Cardiac muscle cell (in vitro differentiated cells and primary cell): ENCODE measurements at regions not wholly inside any gene's neighbourhood (a gene's known extent, or its start where the extent isn't known, plus 50 kb on each side); places are given as distances from the start of the nearest gene placed in this dataset.
"Not testable (repeated sequence)": the region's sequence is repeated elsewhere in the genome, so short reads cannot be mapped to it uniquely, and the experiment has no call there.

ENCODE experiments used
- DNase-seq, 2 donors: peaks; one replicate each; pipeline versions ENCODE4 v3.0.0 to v3.0.0-alpha.2; 2010 to 2017; ENCODE audit warnings: low read depth in 1 of 2, low spot score in 1 of 2
- H3K27ac ChIP-seq: fragments of 200-600 bp; sonication (generic); 2 replicates; pipeline ENCODE4 v1.5.1; 2016
- H3K27me3 ChIP-seq: fragments of 200-600 bp; sonication (generic); 2 replicates; pipeline ENCODE4 v1.6.0; 2016; ENCODE audit warnings: control low read depth
- H3K36me3 ChIP-seq: fragments of 200-600 bp; sonication (generic); 2 replicates; pipeline ENCODE4 v1.5.1; 2016; ENCODE audit warnings: control low read depth
- H3K4me1 ChIP-seq: fragments of 200-600 bp; sonication (generic); 2 replicates; pipeline ENCODE4 v1.8.1; 2017; ENCODE audit warnings: low read depth, mild to moderate bottlenecking, mixed run types
- H3K4me3 ChIP-seq: fragments of 200-600 bp; sonication (generic); 2 replicates; pipeline ENCODE4 v1.5.1; 2016; ENCODE audit warnings: mild to moderate bottlenecking
- H3K9me3 ChIP-seq: fragments of 200-600 bp; sonication (generic); 2 replicates; pipeline ENCODE4 v1.5.1; 2017; ENCODE audit warnings: low read depth, mild to moderate bottlenecking, control low read depth
- TF ChIP-seq, protein P1 (sequence below): IDR thresholded peaks from 2 replicates; pipeline ENCODE4 v1.5.1; 2012; ENCODE audit warnings: low read depth, mild to moderate bottlenecking, low read length

DNA sequence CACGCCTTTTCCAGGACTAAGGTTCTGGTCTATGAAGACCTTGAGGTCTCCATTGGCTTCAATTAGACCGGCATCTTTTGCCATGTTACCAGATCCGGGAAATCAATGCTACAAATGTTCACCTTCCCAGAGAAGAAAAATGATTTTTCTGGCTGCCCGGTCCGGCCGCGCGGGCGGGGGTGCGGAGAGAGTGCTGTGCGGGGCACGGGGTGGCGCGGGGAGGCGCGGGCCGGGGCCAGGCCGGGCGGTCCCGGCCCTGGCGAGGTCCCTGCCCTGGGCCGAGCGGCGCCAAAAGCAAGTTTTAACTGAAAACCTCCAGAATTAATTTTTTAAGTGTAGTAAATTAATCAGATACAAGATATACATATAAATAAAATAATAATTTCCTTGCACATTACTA lies 128.2 kb downstream of the MINAR1 start:
- DNase-seq = no peak
- Histone ChIP-seq H3K27me3 (no peaks in the 10 kb centered on the region), H3K4me3 (no peak overlapping the region), H3K27ac (no peak overlapping the region), H3K4me1 (no peaks in the 10 kb centered on the region), H3K36me3 (no peaks in the 10 kb centered on the region), H3K9me3 (no peaks in the 10 kb centered on the region)
- TF ChIP-seq, protein P1, sequence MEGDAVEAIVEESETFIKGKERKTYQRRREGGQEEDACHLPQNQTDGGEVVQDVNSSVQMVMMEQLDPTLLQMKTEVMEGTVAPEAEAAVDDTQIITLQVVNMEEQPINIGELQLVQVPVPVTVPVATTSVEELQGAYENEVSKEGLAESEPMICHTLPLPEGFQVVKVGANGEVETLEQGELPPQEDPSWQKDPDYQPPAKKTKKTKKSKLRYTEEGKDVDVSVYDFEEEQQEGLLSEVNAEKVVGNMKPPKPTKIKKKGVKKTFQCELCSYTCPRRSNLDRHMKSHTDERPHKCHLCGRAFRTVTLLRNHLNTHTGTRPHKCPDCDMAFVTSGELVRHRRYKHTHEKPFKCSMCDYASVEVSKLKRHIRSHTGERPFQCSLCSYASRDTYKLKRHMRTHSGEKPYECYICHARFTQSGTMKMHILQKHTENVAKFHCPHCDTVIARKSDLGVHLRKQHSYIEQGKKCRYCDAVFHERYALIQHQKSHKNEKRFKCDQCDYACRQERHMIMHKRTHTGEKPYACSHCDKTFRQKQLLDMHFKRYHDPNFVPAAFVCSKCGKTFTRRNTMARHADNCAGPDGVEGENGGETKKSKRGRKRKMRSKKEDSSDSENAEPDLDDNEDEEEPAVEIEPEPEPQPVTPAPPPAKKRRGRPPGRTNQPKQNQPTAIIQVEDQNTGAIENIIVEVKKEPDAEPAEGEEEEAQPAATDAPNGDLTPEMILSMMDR = no peak

DNA sequence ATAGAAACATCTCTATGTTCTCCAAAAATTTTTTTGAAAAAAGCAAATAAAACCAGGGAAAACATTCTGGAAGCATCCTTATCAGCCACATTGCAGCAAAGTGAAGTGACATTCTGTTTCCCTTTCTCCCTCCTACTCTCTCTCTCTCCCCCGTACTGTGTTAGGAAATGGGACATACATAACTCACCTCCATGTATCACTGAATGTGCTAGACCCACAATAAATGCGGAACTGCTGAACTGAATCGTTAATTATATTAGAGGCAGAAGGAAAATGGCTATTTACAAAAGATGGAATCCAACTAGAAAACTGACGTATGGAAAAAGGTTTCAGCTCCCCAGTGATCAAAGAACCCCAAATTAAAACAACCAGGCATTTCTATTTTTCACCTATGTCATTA lies 129.8 kb downstream of the MINAR1 start:
- H3K27ac ChIP-seq = no peak overlapping the region
- no peaks in the 10 kb centered on the region for H3K36me3 ChIP-seq
- no peaks in the 10 kb centered on the region for H3K4me1 ChIP-seq
- no peaks in the 10 kb centered on the region for H3K9me3 ChIP-seq
- TF ChIP-seq, protein P1 = no peak
- no peak for DNase-seq
- H3K4me3 ChIP-seq = no peak overlapping the region
- no peaks in the 10 kb centered on the region for H3K27me3 ChIP-seq

DNA sequence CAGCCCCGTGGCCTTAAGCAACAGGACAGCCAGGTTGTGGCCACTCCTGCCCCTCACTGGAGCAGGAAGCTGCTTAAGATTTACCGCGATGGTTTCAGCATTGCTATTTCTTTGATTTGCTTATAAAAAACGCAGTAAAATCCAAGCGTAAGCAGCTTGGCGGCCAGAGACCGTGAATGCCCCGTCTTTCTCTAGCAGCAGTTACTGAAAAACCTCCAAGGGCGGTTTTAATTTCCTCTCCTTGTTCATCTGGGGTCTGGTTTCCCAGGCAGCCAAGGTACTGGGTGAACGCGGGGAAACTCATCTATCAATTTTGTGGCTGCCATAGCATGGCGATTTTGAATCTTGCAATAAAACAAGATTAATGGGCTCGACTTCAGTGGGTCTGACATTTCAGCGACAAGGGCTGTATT lies 130.3 kb downstream of the MINAR1 start:
- Histone ChIP-seq H3K27ac (no peak overlapping the region), H3K36me3 (no peaks in the 10 kb centered on the region), H3K4me1 (no peaks in the 10 kb centered on the region), H3K9me3 (no peaks in the 10 kb centered on the region), H3K27me3 (no peaks in the 10 kb centered on the region), H3K4me3 (no peak overlapping the region)
- TF ChIP-seq, protein P1 = no peak
- DNase-seq = no peak

DNA sequence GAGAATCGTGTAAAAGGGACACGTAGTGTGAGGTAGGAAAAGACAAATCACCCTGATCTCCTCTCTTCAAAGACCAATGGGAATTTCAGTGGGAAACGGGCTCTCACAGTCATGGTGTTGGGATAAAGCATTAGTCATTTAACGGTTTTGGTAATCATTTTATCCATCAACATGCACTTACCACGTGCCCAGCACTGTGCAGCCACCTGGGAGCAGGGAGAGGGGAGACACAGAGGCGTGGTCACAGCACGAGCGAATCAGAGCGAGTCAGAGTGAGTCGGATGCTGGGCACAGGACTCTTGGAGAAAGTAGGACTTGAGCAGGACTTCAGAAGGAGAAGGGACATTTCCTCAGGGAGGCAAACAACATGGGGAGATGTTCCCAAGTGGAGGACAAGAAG lies 130.8 kb downstream of the MINAR1 start:
- DNase-seq = no peak
- H3K9me3 ChIP-seq = no peaks in the 10 kb centered on the region
- H3K27me3 ChIP-seq = no peaks in the 10 kb centered on the region
- no peak overlapping the region for H3K4me3 ChIP-seq
- no peak overlapping the region for H3K27ac ChIP-seq
- no peaks in the 10 kb centered on the region for H3K36me3 ChIP-seq
- TF ChIP-seq, protein P1 = no peak
- no peaks in the 10 kb centered on the region for H3K4me1 ChIP-seq

DNA sequence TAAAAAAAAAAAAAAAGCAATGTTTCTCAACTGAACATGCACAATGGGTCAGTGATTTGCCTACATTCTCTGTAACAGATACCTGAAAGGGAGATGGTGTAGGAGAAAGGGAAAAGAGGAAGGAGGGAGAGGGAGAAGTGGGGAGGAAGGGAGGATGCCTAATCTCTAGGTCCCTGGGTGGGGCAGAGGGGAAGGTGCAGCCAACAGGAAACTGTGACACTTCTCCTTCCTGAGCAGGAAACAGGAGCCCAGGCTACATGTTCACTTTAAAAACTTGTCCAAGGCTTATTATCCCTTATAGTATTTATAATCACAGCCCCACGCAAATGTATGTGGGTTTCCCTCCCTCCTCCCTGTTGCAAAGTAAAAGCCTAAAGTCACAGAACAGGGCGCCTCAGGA lies 137.9 kb downstream of the MINAR1 start:
- DNase-seq = no peak
- no peaks in the 10 kb centered on the region for H3K27me3 ChIP-seq
- H3K4me3 ChIP-seq = no peak overlapping the region
- TF ChIP-seq, protein P1 = no peak
- H3K9me3 ChIP-seq = no peaks in the 10 kb centered on the region
- no peaks in the 10 kb centered on the region for H3K4me1 ChIP-seq
- H3K27ac ChIP-seq = no peak overlapping the region
- H3K36me3 ChIP-seq = no peaks in the 10 kb centered on the region

DNA sequence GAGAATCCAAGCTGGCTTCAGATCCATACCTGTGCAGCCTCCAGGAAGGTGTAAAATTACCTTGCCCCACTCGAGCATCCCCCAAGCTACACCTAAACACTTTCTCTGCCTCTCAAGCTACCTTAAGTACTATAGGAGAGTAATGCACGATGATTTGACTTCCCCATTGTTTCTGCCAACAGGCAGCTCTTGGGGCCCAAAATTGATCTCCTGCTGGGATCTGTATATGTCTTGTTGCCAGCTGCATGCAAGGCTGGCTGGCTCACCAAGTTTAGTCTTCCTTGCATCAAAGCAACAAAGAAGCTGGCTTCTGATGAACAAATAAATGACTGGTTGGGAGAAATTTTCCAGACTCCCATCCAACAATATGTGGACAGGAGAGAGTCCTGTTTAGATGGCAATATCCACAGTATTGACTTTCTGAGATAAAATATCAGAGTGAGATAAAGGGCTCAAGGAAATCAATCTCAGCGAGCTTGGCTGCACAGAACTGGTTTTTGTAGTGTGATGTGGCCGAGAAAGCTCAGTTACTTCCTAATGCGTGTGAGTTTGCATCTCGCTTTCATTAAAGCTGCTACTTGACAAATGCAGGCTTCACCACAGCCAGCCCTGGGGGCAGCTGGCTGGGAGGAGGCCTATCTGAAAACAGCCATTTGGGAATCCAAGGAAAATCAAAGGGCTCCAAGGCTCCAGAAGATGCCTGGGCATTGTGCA lies 140.7 kb downstream of the MINAR1 start:
- no peak overlapping the region for H3K4me3 ChIP-seq
- no peak overlapping the region for H3K27ac ChIP-seq
- no peaks in the 10 kb centered on the region for H3K9me3 ChIP-seq
- TF ChIP-seq, protein P1 = no peak
- H3K27me3 ChIP-seq = no peaks in the 10 kb centered on the region
- H3K36me3 ChIP-seq = no peaks in the 10 kb centered on the region
- DNase-seq = no peak
- H3K4me1 ChIP-seq = no peaks in the 10 kb centered on the region

DNA sequence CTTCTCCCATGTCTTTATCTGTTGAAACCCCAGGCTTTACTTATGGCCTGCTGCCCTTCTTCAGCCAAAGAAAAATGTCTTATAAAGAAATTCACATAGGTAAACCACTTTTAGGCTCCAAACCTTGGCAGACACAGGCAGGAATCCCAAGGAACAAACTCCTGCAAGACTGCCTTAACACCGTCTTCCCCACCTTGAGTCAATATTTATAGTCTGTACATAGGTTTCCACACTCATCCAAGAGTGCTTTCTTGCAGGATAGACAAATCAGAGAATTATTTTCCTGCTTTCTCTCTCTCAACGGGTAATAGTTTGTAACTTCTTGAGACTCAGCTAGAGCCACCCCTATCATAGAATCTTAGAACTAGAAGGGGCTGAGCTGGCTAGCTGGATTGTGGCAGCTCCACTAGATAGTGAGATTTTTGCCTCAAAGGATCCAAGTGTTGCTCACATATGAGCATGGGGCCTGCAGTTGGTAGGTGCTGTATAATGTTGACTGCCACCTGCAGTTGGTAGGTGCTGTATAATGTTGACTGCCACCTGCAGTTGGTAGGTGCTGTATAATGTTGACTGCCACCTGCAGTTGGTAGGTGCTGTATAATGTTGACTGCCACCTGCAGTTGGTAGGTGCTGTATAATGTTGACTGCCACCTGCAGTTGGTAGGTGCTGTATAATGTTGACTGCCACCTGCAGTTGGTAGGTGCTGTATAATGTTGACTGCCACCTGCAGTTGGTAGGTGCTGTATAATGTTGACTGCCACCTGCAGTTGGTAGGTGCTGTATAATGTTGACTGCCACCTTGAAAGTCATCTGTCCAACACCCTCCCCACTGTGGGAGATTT lies 142.5 kb downstream of the MINAR1 start:
- H3K36me3 ChIP-seq, H3K27ac ChIP-seq, DNase-seq, H3K4me1 ChIP-seq, H3K27me3 ChIP-seq, H3K4me3 ChIP-seq, H3K9me3 ChIP-seq: not testable (repeated sequence)
